ENCODE measurements at regions not wholly inside any gene's neighbourhood (a gene's known extent, or its start where the extent isn't known, plus 50 kb on each side); places are given as distances from the start of the nearest gene placed in this dataset.
A peak's percentile ranks its signal among the peaks of the same experiment; 100 is the strongest.

DNA sequence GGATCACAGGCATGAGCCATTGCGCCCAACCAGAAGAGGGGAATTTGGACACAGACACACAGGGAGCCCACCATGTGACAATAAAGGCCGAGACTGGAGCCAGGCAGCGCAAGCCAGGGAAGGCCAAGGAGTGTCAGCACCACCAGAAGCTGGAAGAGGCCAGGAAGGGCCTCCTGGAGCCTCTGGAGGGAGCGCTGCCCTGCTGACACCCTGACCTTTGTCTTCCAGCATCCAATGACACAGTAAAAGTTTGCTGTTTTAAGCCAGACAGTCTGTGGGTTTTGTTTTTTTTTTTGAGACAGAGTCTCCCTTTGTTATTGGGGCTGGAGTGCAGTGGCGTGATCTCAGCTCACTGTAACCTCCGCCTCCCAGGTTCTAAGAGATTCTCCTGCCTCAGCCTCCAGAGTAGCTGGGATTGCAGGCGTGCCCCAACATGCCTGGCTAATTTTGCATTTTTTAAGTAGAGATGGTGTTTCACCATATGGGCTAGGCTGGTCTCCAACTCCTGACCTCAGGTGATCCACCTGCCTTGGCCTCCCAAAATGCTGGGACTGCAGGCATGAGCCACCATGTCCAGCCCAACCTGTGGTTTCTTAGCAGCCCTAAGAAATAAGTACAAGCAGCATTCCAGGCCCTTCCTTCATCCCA lies 215.8 kb downstream of the CTTN start:
- DNase-seq, result no peak

DNA sequence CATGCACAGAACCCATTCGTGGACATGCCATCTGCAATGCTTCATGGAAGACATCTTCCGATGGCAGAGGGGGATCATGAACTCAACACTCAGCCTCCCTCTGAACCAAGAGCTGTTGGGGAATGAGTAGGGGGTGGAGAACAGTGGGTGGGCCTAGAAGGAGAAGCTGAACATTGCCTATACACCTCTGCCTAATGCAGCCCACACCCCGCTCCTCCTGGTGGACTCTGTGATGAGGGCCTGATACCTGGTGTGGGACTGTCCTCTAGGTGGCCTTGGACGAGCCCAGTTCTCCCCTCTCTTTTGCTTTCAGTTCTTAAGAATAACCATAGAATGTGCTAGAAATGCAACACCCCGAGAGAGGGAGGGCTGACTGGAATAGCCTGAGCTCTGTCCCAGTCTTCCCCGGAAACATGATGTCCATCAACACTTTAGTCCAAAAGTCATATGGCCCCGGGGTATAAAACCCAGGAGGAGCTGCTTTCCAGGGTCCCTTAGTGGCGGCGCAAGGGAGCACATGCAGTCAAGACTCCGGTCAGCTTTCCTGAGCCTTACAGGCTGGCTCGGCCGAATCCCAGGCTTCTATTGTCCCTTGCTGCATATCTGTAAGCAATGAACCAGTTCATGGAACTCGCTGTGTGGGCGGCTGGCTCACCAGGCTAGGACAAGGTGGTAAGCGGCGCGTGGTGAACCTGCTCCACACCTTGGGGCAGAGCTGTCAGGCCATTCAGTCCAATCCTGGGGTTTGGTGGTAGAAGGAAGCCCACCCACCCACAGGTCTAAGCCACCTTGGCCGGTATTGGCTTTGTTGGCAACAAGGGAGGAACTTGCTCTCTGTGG lies 216.9 kb downstream of the CTTN start:
- DNase-seq, result no peak

DNA sequence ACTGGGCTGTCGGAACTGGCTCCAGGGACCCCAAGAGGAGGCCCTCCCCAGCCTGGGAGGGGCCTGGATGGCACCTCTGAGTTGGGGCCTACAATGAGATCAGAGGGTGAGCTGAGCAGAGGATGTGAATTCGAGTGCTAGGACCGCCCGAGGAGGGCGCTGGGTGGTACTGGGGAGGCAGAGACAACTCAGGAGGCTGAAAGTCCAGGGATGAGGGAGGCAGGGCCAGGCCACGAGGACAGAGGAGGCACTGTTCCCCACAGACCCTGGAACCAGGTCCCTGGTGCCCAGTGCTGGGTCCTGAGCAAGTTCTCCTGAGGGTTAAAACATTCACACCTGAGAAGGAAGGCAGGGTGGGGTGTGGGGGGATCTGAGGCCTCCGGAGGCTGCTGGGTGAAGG lies 218.0 kb downstream of the CTTN start:
- no peak for DNase-seq

DNA sequence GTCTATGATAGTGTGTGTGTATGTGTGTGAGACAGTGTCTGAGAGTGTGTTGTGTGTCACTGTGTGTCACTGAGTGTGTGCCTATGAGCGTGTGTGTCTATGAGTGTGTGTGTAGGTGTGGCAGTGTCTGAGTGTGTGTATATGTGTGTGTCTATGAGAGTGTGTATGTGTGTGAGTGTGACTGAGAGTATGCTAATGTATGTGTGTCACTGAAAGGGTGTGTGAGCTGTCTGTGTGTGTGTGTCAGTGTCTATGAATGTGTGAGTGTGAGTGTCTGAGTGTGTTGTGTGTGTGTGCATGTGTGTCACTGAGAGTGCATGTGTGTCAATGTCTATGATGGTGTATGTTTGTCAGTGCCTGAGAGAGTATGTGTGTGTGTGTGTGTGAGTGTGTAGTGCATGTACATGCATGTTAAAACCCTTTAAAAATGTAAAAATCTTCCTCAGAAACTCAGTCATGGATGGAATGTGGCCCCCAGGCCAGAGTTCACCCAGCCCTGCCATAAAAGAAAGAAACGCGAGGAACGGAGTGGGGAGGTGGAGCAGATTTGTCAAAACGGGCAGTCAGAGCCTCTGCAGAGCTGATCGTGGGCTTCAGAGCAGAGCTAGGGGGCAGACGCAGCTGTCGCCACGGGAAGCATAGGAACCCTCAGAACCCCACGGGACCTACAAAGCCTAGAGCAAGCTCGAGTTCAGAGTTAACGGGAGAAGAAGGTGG lies 218.8 kb downstream of the CTTN start:
- no peak for DNase-seq

DNA sequence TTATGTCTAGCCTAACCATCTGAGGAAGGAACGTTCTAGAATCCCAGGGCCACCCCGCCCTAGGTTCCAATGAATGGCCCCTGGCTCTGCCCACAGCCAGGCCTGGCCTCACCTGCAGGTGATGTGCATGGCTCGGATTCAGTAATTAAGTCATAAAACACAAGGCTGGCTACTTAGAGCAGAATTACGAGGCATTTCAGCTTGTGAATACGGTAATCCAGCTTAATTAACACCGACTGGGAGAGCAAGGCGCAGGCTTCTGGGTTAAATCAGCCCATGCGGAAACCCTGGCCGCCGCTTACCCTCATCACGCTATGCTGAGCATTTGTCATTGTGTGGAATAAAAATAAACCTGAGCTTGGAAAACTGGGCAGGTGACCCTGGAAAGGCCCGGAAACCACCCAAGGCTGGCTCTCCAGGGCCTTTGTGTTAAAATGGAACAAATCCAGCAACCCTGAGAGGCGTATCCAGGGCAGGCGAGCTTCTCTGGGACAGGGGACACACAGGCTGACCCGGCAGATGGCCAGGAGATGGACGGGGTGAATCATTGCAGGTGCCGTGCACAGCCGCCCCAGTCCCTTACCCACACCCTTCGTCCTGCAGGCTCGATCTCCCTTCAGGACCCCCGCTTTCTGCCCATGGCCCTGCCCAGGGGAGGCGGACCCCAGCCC lies 220.2 kb downstream of the CTTN start:
- DNase-seq, result no peak

DNA sequence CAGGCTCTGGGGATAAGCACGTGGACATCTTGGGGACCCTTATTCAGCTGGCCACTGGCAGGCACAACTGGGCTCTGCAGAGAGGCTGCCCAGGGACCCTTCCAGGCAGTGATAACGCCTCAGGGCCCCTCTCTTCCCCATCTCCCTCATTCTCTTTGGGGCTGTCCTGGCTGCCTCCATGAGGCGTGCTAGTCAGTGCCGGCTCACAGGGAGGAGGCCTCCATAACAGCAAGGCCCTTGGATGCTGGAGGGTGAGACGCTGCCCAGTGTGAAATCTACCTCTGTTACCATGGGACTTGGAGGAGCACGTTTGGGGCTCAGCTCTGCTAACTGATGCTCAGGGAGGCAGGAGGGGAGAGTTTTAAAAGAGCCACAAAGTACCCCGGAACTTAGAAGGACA lies 221.3 kb downstream of the CTTN start:
- DNase-seq, result no peak

DNA sequence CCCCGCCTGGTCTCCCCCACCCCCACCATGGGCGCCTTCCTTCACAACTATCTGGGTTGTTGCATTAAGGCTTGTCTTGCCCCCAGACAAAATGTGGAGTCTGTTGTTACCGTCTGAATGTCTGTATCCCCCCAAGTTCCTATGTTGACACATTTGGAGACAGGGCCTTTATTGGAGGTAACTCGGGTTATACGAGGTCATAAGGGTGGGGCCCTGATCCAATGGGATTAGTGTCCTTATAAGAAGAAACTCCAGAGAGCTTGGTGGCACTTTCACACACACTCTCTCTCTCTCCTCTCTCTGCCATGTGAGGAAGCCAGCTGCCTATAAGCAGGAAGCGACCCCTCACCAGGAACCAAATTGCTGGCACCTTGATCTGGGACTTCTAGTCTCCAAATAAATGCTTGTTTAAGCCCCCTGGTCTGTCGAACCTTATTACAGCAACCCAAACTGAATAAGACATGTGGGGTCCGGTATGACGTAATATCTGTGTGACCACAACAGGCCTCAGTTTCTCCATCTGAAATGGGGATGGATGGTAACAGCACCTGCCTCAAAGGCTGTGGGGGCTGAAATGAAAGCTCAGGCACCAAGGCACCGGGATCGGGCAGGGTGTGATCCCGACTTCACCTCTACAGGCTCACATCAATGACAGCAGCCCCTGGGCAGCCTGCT lies 222.3 kb downstream of the CTTN start:
- DNase-seq, result no peak

DNA sequence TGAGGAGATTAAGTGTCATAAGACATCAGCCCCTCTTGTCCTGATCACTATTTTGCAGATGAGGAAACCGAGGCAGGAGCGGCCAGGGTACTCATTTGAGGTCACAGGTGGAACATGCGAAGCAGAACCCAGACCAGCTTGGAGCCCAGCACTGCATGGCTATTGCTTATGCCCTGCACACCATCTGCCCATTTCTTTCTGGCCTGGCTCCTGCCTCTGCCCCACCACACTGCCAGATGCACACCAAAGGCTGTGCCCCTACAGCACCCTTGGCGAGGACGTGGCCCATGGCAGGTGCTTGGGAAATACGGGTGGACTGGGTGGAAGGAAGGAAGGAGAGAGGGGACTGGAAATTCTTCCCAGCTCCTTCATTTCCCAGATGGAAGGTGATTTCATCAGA lies 222.9 kb downstream of the CTTN start:
- DNase-seq, result no peak

DNA sequence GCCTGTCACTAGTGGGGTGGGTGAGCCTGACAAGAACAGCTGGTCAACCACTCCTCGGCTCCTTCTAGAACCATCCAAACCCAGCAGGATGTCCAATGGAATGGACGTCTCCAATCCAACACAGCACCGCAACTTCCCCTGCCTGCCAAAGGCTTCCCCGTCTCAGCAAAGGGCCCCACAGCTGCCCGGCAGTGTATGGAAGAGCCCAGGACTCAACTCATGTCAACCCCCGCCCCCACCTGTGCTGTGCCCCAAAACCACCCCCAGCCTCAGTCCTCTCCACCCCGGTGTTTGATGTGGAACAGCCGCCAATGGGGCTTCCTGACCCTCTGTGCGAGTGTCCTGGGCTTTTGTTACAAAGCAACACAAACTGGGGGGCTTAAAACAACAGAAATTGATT lies 223.8 kb downstream of the CTTN start:
- no peak for DNase-seq

DNA sequence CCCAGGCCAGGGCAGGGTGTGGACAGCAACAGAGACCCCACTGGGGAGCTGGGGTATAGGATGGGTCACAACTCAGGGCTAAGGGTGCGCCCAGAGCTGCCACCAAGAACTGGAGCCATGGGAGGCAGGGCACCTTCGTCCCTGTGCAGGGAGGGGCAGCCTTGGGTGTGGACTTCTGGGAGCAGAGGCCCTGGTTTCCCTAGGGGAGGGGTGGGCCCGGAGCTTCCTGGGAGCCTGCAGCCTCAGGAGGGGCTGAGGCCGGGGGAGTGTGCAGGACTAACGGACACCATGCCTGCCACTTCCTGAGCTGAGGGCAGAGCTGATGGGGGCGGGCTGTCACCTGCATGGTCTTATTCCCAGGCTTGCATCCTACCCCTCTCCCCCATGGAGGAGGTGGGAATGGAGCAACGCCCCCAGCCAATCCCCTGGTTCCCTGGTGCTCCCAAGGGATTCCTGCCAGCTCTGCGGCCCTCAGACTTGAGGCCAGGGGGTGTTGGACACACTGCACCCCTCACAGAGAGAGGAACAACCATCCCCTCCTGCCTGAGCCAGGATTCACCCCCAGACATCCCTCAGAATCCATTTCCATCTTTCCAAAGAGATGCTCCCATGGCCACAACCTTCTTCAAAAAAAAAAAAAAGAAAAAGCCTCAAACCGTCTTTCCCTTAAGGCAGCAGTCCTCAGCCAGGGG lies 225.7 kb downstream of the CTTN start:
- DNase-seq, result no peak

DNA sequence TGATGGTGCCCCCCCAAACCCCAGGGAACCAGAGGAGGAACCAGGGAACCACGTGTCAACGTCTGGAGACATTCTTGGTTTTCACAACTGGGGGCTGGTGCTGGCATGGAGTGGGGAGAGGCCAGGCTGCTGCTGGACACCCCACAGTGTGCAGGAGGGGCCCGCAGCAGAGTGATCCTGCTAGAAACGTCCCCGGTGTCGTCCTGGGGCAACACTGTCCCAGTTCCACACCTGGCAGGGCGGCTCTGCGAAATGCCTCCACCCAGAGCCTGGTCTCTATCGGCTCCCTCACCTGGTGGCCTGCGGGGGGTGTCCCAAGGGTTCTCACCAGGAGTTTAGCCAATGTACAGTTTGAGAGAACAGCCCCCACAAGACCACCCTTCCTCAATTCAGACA lies 226.3 kb downstream of the CTTN start:
- DNase-seq, result no peak

DNA sequence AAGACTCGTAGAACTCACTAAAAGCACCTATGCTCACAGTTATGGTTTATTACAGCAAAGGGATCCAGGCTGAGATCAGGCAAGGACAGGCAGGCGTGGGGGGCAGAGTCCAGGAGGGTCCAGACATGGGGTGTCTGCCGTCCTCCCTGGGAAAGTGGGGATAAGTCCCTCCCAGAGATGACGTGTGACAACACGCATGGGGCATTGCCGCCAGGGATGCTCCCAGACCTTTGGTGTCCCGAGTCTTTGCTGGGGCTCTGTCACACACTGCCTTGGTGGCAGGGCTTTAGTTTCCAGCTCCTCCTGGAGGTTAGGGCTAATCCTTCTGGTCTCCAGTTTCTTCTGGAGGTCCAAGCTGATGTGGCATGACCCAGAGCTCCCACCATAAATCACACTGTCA lies 226.7 kb downstream of the CTTN start:
- DNase-seq, result no peak

DNA sequence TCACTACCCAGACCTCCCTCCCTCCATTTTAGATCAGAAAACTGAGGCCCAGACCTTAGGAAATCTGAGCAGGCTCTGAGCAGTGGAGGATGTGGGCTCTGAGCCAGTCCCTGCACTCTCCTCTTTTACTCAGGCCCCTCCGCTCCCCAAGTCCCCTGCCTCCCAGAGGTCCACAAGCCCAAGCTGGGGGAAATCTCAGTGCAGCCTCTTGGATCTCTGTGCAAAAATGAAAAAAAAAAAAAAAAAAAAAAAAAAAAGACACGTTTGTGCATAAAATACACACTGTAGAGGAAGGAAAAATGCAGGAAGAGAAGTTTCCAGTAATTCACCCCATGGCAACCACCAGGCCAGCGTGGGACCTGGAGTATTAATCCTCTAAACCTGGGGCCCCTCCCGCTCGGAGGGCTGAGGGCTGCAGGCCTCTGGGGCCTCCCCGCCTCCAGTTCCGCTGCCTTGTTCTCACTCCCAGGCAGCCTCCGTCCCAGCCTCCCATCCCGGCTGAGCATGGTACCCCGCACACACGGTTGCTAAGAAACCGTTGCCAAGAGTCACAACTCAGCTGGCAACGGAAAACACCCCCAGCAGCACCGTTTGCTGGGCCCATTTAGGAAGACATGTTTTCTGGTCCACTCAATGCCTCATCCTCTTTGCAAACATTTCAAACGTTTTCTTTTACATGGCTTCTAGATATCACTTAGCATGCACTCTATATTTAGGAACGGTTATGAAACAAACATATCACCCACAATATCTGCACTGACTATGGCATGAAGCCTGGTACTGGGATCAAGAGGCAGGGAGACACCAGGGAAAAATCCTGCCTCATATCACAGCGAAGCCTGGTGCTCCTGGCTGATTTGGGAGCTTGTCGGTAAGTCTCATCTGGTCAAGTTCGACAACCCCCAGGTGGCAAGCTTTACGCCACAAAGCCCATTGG lies 227.5 kb downstream of the CTTN start:
- no peak for DNase-seq

DNA sequence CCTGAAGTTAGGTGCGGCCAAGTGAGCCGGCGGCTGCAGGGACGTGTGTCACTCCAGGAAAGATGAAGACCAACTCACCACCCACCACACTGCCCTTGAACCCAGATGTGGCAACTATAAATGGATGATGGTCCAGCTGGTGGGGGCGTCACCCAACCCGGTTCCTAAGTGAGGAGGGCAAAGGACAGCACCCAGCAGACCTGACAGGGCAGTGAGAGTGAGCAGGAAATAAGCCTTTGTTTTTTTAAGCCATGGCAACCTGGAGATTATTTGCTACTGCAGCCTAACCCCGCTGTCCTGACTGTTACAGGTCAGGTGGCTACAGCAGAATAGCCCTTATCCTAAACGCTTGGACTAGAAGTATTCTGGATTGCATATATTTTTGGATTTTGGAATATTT lies 228.9 kb downstream of the CTTN start:
- DNase-seq, result no peak

DNA sequence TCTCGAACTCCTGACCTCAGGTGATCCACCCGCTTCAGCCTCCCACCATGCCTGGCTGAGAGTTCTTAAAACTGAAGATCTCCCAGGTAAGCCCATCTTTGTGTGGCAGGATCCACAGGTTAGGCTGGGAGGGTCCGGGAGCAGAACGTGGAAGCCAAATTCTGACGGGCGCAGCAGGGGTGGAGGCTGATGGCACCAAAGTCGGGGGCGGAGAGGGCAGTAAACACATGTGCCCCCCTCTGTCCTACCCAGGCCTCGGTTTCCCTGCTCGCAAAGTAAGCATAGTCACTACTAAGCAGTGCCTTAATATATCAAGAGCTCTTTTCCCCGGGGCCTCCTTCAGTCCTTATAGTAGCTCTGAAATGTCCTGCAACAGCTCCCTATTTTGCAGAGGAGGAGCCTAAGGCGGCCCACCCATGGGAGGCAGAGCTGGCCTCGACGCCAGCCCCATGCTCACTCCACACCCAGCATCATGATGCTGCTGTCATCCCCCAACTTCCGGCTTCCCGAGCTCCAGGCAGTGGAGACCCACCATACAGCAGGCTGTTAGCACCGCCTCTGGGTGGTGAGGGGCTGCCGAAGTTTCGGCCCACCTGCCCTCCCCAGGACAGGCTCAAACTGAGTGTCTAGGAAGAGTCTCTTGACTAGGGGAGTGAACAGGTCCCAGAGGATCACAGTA lies 230.0 kb downstream of the CTTN start:
- no peak for DNase-seq

DNA sequence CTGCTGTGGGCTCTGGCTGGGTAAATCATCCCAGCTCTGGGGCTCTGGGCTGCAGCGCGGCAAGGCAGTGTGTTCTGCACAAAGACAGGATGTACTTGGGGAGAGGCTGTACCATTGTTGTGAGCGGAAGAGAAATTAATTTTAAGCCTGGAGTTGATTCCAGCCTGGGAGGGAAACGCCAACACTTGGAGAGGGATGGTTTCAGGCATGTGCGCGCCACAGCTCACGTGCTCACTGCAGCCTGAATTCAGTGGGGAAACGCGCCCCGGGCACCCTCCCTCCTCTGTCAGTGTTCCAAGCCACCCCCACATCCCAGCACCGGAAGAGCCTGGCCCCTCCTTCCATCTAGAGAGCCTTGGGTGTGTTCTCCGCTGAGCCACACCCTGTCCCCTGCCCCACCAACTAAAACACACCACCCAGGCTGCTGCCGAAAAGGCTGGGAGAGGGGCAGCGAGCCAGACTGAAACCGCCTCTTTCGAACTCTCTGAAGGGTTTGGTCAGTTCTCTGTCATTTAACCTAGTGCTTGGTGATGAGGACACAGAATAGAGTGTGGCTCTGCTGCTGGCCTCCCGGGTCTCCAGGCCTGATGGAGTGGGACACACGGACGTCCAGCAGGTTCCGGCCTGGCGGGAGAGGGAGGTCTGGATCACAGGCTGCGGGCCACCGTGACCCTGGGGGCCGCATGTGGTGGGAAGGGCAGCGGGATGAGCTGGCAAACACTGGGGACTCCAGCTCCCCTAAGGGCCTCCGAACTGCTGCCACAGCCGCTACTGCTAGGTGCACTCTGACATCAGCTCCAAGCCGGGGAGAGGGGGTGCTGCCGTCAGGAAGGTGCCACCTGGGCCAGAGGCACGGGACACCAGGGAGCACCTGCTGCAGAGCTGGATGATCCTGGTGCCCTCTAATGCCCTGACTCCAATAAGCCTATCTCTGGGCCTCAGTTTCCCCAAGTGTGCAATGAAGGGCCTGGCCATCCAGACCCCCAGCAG lies 230.8 kb downstream of the CTTN start:
- DNase-seq, result peak; percentile 35

DNA sequence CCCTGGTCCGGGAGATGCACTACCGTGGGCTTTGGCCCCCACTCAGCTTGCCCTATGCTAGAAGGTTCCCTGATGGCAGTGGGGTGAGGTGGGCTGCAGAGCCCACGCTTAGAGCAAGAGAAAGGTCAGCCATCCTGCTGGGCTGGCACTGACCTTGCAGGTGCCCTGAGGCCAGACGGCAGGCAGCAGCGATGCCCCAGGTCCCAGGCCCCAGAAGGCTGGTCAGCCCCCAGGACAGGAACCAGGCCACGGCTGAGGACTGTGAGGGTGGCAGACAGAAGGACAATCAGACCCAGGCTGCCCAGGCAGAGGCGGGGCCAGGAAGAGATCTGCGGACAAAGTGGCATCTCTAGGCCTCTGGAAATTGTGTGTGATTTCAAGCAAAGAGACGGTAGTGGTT lies 231.7 kb downstream of the CTTN start:
- no peak for DNase-seq

DNA sequence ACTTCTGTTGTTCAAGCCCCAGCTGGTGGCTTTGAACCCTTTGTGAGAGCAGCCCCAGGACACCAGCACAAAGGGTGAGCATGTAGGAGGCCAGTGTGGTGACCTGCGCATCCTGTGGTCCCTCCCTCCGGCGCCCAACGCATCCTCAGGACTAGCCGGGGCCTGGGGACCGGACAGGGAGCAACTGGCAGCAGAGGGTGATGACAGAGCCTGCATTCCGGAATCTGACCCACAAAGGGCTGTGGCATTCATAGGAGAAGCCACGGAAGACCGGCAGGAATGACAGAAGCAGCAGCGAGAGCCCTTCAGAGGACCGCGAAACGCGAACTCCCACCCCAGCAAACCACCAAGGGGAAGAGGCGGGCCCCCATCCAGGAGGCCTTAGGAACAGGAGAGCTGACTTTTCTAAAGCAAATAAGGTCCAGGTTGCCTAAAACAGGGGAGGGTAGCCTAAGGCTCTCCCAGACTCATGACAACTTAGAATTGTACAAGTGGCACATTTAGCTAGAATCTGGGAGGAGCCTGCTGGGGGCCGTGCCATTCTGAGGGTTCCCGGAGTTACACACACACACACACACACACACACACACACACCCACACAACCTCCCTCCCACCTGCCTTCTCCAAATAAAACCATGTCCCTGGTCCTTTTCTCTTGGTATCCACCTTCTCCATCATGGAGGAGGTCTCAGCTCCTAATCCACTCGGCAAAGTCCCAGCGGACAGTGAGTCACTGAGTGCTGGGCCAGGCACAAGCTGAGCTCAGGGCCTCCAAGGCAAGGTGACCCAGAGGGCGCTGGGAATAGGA lies 232.7 kb downstream of the CTTN start:
- no peak for DNase-seq

Data from NCI-H510A (cell line).